ENCODE measurements at regions not wholly inside any gene's neighbourhood (a gene's known extent, or its start where the extent isn't known, plus 50 kb on each side); places are given as distances from the start of the nearest gene placed in this dataset.

DNA sequence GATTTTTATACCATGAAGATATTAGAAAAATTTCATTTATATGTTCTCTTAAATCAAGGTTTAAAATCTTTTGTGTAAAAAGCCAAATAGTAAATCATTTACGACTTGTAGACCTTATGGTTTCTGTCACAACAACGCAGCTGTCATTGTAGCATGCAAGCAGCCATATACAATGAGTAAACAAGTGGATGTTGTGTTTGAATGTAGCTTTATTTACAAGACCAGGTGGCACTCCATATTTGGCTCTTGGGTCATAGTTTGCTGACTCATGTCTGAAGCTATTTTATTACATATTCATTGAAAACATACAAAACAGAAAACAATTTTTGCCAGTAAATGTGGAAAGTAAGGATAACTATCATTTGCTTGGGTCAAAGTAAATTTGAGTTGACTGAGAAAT lies 930.8 kb downstream of the SLITRK5 start:
- no peak for DNase-seq (ENCODE audit: low spot score)

DNA sequence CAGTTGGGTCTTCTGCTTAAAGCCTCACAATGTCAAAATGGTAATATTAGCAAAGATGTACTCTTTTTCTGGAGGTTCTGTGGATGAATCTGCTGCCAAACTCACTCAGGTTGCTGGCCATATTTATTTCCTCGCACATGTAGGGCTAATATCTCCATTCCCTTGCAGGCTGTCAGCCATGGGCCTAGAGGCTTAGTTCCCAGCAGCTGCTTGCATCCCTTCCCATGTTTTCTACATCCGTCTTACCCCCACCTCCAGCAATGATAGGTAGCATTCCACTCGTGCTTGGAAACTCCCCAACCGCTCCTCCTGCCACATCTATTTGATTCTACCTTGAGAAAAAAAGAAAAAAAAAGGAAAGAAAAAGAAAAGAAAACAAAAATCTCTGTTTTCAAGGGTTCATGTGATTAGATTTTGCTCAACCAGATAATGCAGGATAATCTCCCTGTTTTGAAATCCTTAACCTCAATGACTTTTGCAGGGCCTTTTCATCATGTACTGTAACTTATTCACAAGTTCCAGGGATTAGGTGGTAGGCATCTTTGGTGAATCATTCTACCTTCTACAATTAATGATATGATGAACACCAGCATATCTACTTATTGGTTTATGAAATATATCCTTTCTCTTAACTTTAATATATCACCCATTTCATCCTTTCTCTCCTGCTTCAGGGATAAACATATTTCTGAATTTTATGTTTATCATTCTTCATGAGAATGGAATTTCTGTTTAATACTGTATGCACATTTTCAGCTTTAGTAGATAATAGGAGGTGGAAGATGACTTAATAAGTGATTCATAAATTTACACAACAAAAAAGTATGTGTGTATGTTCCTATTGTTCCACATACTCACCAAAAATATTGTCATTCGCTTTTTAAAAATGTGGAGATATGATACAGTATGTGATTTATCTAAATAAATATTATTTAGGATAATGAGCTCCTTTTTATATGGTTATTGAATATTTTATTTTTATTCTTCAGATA lies 931.9 kb downstream of the SLITRK5 start:
- DNase-seq (ENCODE audit: low spot score): no peak

DNA sequence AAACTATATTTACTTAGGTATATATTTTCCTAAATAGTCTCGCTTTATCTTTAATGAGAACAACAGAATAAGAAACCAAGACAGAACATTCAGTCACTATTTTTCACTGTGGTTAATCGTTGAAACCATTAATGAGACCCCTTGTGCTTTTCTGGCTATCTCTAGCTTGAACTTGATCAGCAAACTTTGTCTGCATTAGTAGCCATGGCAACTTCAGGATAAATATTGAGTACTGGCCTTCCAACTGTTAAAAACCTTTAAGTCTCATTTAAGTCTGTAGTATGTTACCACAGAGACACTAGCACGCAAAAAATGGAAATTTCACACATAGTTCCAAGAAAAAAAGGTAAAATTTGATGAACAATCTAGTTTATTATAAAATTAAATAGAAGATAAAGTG lies 946.0 kb downstream of the SLITRK5 start:
- DNase-seq (ENCODE audit: low spot score): no peak

DNA sequence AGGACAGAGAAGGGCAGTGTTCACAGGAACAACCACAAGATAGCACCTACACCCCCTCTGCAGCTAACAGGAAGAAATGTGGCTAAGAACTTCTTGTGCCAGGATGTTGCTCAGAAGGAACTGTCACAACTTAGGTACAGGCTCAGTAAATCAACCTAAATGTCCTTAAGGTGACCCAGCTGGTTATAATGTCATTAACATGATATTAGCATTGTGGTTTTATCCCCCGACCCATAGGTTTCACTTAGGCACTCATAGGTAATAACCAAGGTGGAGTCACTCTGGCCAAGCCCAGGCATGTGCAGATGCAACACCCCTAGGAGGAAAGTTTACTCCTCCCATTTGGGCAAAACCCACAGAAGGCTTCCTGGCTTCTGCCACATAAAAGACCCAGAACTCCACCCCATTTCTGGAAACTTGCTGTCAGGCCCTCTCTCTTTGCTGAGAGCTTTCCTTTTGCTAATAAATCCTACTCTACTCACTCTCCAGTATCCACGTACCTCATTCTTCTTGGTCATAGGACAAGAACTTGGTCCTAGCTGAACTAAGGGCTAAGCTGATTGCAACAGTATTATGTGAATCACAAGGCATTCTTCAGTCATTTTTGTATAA lies 951.3 kb downstream of the SLITRK5 start:
- DNase-seq (ENCODE audit: low spot score): no peak

DNA sequence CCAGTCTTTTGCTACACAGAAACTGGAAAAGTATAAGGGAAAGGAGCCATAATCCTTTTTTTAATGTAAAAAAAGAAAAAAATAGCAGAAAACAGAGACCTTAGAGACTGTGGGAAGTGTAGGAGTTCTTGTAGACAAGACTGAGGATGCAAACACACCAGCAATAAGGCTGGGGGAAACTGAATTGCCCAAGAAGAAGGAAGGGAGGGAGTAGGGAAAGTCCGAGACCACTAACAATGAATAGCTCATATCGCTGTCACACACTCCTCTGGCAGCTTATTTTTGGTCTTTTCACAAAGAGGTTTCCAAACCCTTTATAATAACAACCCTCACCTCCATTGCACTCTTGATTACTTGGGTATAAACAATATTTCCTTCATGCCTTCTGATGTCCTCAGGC lies 952.0 kb downstream of the SLITRK5 start:
- DNase-seq (ENCODE audit: low spot score): no peak

DNA sequence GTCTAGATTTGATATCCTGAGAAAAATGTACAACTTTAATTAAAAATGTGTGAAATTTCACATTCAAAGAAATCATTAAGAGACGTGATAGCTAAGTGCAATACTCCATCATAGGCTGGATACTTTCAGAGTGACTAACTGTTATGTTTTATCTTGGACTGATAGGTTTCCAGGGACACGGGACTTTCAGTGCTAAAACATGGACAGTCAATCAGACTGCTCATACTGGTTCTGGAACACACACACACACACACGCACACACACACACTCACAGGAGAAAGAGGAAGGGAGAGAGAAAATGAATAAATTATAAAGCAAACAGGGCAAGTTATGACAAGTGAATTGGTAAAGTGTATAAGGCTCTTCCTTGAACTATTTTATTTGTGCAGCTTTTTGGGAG lies 955.9 kb downstream of the SLITRK5 start:
- DNase-seq (ENCODE audit: low spot score): no peak

DNA sequence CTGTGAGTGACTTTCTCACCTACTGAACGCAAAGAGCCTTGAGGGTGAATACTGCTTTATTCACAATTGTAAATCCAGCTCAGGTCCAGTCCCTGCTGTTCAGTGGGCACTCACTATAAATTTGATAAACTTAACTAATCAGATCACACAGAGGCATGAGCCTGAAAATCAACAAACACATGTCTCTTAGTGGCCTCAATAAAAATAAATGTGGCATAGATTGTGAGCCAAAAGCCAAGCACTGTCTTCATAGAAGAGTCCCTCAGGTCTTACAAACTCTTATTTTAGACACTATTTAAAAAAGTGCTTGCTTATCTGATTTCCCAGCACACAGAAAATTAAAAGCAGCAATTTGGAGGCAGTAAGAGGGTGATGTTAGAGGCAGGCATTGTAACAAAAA lies 957.7 kb downstream of the SLITRK5 start:
- no peak for DNase-seq (ENCODE audit: low spot score)

DNA sequence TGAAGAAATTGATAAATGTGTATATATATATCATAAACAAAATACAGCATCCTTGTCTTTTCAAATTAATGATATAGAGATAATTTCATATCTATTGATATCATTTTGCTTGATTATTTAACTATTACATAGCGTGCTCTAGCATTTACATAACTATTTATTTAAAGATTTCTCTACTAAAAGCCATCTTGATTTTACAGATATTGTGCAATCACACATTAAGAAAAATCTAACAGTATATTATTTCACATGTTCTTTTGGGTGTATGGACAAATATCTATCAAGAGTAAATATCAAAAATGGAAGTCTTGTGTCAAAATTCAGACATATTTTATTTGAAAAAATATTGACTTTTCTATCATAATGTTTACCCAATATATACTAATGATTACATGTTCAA lies 966.8 kb downstream of the SLITRK5 start:
- no peak for DNase-seq (ENCODE audit: low spot score)

DNA sequence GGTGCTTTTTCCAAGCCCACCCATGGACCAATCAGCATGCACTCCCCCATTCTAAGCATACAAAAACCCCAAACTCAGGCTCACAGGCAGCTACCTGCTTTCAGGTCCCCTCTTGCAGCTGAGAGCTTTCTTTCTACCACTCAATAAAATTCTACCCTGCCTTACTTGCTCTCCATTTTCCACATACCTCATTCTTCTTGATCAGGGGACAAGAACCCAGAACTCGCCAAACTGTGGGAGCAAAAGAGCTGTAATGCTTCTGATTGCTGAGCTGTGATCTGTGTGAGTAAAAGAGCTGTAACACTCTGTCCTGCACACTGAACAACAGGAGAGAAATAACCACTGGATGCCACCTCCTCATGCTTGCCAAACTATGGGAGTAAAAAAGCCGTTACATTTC lies 972.1 kb downstream of the SLITRK5 start:
- no peak for DNase-seq (ENCODE audit: low spot score)

DNA sequence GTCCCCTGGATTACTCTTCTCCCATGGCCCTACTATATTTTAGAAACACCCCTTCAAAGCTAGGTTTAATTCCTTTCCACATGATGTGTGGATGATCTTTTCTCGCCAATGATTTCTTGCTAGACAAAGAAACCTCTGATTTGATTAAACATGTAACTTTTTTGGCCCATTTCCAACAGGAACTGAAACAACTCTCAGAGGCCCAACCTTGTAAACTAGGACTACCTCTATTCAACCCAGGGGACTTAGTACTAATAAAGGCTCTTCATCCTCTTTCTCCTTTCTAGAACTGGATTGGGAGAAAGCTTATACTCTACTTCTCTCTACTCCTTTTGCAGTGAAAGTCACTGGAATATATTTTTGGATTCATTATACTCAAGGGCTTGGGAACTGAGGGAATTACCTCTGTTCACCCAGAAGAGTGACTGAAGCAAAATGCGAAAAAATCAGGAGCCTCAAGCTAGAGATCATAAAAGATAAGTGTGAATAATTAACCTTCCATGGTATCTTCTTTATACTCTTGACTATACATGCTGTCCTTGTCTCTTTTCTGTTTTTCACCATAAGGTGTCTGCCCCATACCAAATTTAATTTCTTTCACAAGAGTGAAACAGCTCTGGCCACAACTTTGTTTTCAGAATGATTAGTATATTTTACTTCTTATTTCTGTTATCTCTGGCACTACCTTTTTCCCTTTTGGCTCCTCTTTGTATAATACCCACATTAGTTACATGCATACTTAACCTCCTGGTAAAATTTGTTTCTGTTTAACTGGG lies 977.6 kb downstream of the SLITRK5 start:
- no peak for DNase-seq (ENCODE audit: low spot score)

DNA sequence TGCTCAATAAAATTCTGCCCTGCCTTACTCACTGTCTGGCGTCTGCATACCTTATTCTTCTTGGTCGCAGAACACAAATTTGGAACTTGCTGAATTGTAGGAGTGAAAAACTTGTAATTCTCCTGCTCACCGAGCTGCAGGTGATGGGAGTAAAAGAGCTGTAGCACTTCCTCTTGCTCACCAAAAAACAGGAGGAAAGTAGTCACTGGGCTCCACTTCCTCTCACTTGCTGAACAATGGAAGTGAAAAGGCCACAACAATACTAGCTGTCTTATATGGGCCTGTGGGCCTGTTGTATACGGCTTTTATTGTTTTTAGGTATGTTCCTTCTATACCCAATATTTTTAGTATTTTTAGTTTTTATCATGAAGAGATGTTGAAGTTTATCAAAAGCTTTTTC lies 978.7 kb downstream of the SLITRK5 start:
- DNase-seq (ENCODE audit: low spot score): no peak

DNA sequence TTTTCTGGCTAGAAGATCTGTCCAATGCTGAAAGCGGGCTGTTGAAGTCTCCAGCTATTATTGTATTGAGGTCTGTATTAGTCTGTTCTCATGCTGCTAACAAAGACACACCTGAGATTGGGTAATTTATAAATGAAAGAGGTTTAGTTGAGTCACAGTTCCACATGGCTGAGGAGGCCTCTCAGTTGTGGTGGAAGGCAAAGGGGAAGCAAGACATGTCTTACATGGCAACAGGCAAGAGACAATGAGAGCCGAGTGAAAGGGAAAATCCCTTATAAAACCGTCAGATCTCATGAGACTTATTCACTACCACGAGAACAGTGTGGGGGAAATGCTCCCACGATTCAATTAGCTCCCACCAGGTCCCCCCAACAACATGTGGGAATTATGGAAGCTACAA lies 980.4 kb downstream of the SLITRK5 start:
- DNase-seq (ENCODE audit: low spot score): no peak

DNA sequence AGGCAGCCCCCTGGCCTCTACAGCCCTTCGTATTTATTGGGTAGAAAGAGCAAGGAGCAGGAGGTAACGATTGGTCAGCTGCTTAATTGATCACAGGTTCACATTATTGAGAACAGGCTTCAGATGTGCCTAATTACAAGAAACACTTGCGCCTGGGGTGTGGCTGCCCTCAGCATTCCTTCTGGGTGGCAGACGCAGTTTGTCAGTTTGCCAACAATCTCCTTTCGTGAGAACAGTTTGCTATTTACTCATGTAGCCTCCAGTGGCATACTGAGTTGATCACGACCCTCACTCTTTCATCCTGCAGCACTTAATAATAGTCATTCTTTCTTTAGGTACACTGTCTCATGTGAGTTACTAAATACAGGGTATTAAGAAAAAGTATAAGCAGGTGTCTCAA lies 985.6 kb downstream of the SLITRK5 start:
- DNase-seq (ENCODE audit: low spot score): no peak

DNA sequence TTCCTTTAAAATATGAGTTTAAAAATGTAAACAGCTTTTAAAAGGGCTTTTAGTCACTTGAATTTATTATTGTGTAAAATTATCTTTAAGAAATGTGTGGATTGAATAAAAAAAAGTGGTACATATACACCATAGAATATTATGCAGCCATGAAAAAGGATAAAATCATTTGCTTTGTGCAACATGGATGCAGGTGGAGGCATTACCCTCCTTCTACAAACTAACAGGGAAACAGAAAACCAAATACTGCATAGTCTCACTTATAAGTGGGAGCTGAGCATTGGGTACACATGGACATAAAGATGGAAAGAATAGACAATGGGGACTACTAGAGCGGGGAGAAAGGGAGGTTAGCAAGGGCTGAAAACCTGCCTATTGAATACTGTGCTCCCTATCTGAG lies 999.3 kb downstream of the SLITRK5 start:
- DNase-seq (ENCODE audit: low spot score): no peak

DNA sequence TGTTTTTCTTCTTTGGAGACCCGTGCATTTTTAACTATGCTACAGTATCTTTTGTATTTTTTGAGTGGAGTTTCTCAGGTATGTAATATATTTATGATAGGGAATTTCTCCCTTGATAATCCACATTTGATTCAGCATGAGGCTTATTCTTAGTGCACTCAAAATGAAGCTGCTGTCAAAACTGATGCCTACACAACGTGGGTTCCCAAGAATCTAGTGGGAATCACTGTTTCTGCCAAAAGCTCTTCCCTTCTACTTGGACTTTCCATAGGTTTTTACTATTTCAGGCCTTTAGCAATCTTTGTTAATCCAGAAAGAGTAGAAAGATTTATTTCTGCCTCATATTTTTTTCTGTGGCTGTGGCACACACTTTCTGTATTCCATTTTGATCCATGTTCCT lies 1003.7 kb downstream of the SLITRK5 start:
- DNase-seq (ENCODE audit: low spot score): no peak

DNA sequence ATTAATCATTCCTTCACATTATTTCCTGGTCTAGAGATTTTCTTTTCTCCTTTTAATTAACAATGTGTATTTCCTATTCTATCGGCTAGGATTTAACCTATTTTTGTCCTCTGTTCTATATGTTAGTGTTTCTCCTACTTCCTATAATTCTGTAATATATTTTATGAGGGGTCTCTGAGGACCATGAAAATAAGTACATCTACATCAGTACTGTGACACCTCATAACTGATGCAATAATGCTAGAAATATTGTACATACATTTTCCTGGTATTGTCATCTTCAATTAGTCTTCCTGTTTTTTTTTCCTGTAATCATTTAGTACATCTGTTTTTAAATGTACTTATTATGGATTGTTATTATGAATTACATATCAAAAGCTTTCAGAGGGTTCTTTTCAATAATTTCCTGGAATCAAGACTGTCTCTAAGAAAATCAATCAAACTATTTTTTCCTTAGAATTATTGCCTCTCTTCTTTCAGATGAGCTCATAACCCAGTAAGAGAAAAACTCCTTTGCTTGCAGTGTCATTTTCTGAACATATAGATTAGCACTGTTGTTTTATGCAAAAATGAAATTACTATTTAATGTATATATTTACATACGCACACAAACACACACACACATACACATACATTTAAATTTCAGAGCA lies 1004.3 kb downstream of the SLITRK5 start:
- no peak for DNase-seq (ENCODE audit: low spot score)

DNA sequence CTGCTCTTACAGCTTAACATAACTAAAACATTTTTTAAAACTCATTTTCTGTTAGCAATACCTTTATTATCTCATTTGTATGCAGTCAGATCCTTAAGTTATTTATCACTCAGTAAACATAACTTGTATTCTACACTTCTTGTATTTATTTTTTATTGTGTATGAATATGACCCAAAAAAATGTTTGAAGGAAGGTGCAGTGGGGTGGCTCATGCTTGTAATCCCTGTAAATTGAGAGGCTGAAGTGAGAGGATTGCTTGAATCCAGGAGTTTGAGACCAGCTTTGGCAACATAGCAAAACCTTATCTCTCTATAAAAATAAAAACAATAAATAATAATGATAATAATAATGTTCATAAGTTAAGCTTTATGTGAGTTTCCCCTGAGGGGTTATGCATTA lies 1004.8 kb downstream of the SLITRK5 start:
- DNase-seq (ENCODE audit: low spot score): no peak

DNA sequence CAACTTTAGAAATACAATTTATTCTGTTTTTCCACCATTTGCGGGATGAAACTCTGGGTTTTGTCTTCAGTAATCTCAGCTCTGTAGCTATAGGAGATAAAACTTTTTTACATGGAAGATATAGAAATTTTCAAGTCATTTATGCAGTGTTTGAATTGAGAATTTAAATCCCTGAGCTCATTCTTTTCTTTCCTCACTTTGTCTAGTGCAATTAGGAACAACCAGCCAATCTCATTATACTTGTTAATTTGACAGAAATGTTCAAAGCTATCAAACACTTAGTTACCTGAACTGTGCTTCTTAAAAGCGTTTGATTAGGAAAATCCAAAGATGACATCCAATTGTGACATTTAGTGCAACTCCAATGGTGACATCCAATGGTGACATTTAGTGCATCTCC lies 1014.3 kb downstream of the SLITRK5 start:
- DNase-seq (ENCODE audit: low spot score): no peak

DNA sequence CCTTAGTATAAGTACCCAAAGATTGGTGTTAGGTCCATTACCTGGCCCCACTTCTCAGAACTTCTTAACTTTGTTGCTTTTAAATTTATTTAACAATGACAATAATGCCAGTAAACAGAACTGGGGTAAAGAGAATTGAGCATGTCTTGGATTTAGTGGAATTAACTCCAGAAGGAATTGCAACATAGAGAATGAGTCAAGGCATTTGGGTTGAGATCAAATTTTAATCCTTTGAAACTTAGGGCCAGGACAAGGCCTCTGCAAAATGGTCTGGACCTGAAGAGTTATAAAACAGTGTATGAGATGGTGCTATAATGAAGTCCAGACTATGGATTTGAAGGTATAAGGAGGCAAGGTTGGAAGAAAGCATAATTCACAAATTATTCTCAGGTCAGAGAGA lies 1030.4 kb downstream of the SLITRK5 start:
- DNase-seq (ENCODE audit: low spot score): no peak

DNA sequence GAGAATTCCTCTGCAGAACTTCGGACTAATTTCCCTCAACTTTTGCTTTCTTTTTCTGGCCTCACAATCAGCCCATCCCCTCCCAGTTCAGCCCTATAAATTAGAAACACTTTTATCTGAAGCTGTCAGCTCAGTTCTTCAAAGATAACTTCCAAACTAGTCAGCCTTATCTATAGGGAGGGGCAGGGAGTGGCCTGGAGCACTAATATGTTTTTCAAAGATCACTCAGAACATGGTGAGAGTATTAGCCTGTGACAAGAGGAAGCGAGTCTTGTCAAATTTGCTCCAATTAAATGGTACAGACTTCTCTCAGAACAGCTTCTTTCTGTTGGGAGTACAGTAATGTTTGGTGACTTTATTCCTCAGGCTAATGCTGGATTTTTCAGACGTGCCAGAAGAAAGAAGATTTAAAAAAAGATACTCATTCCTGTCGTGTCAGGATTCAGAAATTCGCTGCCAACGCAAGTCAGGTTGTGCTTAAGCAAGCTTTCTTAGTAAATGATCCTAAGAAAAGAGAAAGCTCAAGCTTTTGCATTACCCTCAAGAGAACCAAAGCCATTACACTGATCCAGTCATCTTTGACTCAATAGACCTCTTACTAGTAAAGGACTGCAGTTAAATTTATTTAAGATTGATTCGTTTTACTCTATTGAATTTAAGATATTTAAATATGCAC lies 1033.6 kb downstream of the SLITRK5 start:
- no peak for DNase-seq (ENCODE audit: low spot score)

DNA sequence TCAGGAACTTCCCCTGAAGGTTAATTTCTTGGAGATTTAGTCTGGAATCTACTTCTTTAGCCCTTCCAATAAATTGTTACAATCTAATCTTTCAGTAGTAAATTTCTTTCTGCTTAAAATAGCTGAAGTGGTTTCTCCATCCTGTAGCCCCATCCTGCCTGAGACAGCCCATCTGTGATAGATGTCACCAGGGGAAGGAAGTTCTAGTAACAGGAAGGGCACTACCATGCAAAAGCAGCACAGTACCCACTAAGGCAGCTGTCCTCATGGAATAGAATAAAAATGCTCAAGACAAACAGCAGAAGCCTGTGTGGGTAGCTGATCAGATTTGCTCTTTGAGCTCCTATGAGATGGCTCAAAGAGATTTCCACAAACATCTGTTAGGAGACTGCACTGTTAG lies 1036.5 kb downstream of the SLITRK5 start:
- DNase-seq (ENCODE audit: low spot score): no peak

DNA sequence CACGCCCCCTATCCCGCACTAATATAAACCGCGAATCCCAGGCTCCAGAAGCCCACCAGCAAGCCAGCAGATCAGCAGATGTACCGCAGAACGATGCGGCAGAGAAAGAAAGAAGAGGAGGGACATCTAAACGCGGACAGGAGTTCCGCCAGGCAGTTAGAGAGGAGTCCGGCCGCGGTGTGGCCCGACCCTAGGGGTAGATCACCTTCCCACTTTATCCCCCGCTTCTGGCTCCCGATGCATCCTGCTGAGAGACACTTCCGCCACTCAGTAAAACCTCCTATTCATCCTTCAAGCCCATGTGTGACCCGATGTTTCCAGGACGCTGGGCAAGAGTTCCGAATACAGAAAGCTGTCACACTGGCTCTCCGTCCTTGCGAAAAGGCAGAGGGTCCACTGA lies 1046.8 kb downstream of the SLITRK5 start:
- DNase-seq (ENCODE audit: low spot score): no peak

Measured in ecto neural progenitor cell (in vitro differentiated cells).